ENCODE measurements at regions not wholly inside any gene's neighbourhood (a gene's known extent, or its start where the extent isn't known, plus 50 kb on each side); places are given as distances from the start of the nearest gene placed in this dataset.

DNA sequence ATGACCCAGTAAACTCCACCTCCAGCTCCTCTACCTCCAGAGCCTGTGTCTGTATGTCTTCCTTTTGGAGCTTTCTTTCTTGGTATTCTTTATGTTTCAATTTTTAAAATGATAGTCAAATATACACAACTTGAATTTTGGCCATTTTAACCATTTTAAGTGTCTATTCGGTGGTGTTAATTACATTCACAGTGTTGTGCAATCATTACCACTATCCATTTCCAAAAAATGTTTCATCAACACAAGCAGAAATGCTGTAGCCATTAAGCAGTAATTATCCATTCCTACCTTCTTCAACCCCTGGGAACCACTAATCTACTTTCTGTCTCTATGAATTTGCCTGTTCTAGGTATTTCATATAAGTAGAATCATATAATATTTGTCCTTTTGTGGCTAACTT, 194.5 kb upstream of the TSC22D2 start:
- no peak for DNase-seq

DNA sequence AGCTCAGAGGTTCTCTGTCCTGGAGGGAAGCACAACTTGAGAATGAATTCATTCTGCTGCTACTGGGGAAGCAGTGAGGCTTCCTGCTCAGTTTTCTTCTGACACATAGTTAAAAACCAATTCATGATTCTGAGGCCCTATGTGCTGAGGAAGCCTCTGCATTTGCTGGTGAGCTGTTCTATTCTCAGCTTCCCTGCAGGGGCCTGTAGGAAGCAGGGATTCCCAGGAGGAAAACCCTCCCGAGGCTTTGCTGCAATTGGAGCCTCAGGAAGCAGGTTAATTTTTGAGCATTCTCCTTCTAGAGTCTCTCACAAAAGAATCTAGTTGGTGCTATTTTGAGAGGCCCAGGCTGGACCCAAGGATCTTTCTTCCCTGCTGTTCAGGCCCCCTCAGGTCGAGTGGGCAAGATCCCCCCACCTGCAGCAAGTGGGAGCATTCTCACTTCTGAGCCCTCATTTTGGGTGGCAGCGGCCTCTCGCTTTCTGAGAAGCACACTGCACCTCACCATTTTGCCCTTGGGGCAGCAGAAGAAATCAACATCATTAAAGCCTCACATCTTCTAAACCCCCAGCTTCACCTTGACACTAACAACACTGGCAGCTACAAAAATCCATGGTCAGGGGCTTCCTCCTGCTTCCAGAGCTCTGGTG, 197.5 kb upstream of the TSC22D2 start:
- no peak for DNase-seq

- DNase-seq, result no peak
Observed at GRCh38 chr3:150203273-150203672, 204.8 kb upstream of the TSC22D2 start.

- no peak for DNase-seq
Observed at GRCh38 chr3:150202711-150203110, 205.4 kb upstream of the TSC22D2 start.

- no peak for DNase-seq
Observed at GRCh38 chr3:150194957-150195356, 213.1 kb upstream of the TSC22D2 start.

DNA sequence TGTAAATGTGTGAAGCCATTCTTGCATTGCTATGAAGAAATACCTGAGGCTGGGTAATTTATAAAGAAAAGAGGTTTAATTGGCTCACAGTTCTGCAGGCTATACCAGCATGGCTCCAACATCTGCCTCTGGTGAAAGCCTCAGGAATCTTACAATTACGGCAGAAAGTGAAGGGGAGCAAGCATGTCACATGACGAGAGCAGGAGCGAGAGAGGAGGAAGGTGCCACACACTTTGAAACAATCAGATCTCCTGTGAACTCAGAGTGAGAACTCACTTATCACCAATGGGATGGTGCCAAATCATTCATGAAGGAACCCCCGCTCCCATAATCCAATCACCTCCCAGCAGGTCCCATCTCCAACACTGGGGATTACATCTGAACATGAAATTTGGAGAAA, 213.6 kb upstream of the TSC22D2 start:
- DNase-seq, result no peak

GRCh38 chr3:150184426-150185071, 213.9 kb upstream of the PFN2 start:
- DNase-seq, result no peak

GRCh38 chr3:150183678-150184425, 213.2 kb upstream of the PFN2 start:
- DNase-seq, result peak; percentile 45 to 47

- DNase-seq, result no peak
Observed at GRCh38 chr3:150180334-150180733, 209.6 kb upstream of the PFN2 start.

GRCh38 chr3:150179330-150179729, 208.6 kb upstream of the PFN2 start:
- DNase-seq, result no peak

DNA sequence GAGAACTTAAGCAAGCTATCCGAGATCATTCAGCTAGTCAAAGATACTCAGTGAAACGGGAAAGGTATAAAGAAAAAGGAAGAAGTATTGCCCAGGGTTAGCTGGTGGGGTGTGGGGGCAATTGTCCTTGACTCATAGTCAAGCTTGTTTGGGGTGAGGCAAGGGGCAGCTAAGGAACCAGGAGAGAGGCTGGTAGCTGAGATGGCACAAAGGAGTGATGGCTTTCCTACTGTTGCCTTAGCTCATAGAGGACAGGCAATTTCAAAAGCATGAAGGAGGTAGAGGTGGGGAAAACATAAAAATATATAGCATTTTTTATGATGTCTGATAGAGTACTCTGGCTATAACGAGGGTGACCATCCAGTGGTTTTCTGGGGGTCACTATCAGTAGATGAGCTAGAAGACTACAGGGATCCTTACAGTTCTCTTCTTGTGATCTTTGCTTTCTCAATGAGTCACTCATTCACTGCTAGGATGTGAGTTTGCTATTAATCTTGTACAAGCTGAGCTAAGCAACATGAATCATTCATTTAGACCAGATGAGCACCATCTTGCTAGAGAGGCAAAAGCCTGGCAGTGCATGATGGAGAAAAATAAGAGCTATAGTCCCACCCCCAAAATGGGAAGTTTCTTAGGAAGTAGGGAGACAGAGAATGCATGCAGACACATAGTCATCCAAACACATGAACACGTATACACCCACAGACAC, 207.1 kb upstream of the PFN2 start:
- DNase-seq, result no peak

DNA sequence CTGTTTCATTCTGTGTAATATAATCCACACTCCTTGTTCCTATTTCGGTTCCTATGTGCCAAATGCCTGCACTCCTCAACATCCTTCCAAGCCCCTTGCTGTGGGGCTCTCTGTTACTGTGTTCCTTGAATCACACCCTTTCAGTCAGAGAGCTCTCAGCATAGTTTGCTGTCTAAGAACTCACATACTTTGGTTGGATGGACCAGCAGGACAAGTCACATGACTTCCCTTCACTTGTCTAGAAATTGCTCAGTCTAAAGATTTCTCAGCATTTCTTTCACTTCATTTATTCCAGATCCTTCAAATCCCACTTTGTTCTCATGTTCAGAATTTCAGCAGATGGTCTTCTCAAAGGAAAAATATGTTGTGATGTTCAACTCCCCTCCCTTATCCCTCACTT, 203.5 kb upstream of the PFN2 start:
- DNase-seq, result no peak

DNA sequence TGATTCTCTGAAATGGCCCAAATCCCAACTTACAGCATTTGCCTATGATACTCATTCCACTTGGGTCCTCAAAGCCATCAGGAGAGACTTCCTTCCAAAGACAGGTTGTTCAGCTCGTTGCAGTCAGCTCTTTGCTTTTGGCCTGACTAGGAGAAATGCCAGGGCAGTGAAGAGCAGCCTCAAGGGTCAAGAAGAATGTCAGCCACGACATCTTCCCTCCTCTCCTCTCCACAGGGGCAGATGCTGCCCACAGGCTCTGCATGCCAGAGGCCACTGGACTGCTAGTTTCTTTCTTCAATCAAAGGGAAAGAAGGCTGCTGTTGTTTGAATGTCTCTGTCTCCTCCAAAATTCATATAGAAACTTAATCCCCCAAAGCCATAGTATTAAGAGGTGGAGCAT, 201.7 kb upstream of the PFN2 start:
- DNase-seq, result no peak

GRCh38 chr3:150170852-150171520, 200.3 kb upstream of the PFN2 start:
- no peak for DNase-seq

GRCh38 chr3:150169330-150169940, 198.7 kb upstream of the PFN2 start:
- DNase-seq, result no peak

DNA sequence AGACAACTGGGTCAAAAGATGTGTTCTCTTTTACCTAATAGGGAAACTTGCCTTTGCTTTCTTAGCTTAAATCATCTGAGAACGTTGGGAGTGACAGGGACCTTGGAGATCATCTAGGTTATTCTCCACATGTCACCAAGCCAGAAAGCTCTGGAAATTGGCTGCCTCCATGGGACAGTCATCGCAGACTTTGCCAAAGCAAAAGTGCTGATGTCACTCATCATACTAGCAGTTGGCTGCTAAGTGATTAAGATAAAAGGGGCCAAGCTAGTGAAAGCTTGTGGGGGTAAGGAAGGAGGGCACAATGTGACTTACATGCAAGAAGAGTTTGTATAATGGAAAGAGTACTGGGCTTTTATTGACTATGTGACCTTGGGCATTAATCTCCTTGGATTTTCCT, 198.0 kb upstream of the PFN2 start:
- DNase-seq, result no peak

- no peak for DNase-seq
Observed at GRCh38 chr3:150165396-150166094, 194.8 kb upstream of the PFN2 start.

DNA sequence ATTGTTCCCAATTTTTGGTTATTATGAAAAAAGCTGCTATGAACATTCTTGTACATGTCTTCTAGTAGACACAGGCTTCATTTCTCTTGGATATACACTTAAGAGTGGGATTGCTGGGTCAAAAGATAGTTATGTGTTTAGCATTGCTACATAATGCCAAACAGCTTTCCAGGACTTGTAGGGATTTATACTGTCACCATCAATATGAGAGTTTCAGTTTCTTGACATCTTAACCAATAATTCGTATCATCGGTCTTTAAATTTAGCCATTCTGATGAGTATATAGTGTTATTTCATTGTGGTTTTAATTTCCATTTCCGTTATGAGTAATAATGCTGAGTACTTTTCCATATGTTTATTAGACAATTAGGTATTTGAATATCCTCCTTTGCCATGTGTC, 190.3 kb upstream of the PFN2 start:
- no peak for DNase-seq

GRCh38 chr3:150158943-150159625, 188.4 kb upstream of the PFN2 start:
- DNase-seq, result no peak

DNA sequence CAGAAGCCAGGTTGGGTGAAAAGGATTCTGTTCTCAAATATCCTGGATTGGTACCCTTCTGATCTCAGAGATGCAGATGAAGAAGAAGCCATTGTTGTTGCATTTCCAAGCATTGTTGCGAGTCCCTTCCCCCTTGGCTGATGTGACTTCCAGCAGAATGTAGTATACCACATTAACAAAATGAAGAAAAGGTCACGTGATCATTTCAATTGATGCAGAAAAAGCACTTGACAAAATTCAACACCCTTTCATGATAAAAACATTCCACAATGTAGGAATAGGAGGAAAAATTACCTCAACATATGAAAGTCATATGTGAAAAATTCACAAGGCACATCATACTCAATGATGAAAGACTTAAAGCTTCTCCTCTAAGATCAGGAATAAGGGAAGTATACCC, 181.9 kb upstream of the PFN2 start:
- DNase-seq, result no peak

DNA sequence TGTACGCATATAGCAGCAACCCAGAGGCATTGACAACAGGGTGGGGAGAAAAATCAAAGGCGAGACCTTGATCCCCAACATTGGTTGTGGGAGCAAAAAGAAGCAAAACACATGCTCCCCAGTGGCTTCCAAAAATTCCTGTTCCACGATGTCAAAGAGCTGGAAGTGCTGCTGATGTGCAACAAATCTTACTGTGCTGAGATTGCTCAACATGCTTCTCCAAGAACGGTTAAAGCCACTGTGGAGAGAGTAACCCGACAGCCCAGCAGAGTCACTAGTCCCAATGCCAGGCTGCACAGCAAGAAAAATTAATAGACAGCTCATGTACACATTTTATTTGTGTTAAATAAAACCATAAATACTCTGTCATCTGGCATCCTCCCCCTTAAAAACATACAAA, 179.9 kb upstream of the PFN2 start:
- no peak for DNase-seq
